ENCODE measurements at regions not wholly inside any gene's neighbourhood (a gene's known extent, or its start where the extent isn't known, plus 50 kb on each side); places are given as distances from the start of the nearest gene placed in this dataset.

DNA sequence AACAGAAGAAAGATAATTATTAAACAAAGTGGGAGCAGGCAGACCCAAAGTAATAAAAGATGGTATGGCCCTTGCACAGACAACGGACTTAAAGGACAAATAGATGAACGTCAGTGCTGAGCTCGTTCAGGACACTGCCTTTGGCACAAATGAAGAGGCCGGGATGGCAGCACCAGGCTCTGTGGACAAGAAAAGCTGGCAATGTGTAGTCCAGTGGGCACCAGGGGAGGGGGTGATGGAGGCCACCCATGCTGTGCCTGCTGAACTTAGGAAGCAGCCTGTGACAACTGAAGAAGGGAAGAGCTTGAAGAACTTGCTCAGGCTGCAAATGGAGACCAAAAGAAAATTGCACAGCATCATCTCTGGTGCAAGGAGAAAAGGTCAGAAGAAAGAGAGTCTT lies 131.0 kb downstream of the ANKRD60 start:
- intact Hi-C loops (cut with DNase I; ENCODE audit: low total_unique reads), result no loop called here
- no peak for TF ChIP-seq POLR2AphosphoS5 (IDR thresholded peaks at IDR 0.05)
- no peak for TF ChIP-seq POLR2A (IDR thresholded peaks at IDR 0.05)
- TF ChIP-seq, protein P1, sequence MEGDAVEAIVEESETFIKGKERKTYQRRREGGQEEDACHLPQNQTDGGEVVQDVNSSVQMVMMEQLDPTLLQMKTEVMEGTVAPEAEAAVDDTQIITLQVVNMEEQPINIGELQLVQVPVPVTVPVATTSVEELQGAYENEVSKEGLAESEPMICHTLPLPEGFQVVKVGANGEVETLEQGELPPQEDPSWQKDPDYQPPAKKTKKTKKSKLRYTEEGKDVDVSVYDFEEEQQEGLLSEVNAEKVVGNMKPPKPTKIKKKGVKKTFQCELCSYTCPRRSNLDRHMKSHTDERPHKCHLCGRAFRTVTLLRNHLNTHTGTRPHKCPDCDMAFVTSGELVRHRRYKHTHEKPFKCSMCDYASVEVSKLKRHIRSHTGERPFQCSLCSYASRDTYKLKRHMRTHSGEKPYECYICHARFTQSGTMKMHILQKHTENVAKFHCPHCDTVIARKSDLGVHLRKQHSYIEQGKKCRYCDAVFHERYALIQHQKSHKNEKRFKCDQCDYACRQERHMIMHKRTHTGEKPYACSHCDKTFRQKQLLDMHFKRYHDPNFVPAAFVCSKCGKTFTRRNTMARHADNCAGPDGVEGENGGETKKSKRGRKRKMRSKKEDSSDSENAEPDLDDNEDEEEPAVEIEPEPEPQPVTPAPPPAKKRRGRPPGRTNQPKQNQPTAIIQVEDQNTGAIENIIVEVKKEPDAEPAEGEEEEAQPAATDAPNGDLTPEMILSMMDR (IDR thresholded peaks at IDR 0.05), result no peak
- no peak overlapping the region for H3K4me3 ChIP-seq

DNA sequence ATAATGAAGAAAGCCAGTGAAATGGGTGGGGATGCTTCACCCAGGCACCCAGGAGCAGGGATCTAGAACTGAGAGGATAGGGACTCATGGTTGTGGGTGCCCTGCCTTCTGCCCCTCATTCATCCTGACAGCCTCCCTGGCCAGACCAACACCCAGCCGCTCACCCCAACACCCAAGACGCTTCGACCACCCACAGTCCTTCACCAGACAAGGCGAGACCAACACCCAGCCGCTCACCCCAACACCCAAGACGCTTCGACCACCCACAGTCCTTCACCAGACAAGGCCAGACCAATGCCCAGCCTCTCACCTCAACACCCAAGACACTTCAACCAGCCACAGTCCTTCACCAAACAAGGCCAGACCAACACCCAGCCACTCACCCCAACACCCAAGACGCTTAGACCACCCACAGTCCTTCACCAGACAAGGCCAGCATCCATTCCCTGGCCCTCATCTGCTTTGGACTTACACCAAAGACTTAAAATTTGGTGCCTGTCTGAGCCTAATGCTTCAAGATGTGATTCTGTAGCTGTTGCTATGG lies 131.5 kb downstream of the ANKRD60 start:
- no peak for DNase-seq (ENCODE audit: low spot score in 2 of 2)

More for the DNA sequence above, 131.0 kb downstream of the ANKRD60 start:
- no peak for DNase-seq (ENCODE audit: low spot score in 2 of 2)
- no peaks in the 10 kb centered on the region for H3K36me3 ChIP-seq
- H3K9me3 ChIP-seq, result no peaks in the 10 kb centered on the region
- H3K27me3 ChIP-seq, result no peaks in the 10 kb centered on the region
- no peak overlapping the region for H3K27ac ChIP-seq
- H3K4me1 ChIP-seq, result no peaks in the 10 kb centered on the region

DNA sequence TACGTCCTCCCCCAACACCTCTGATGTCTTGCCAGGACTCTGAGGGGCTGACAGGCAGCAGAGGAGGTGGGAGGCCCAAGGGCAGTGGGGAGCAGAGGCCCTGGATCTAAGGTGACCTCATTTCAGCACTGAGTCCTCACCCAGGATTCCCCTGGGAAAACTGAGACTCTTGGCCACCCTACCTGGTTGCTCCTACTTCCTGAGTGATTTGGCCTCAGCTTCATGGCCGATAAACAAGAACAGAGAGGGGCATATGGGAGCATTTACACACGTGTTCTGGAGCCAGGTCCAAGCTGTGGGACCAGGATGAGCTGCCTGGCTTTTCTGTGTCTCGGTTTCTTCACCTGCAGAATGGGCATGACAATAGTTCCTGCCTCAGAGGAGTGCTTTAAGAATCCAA lies 133.8 kb downstream of the ANKRD60 start:
- Histone ChIP-seq H3K27me3 (no peaks in the 10 kb centered on the region), H3K36me3 (no peaks in the 10 kb centered on the region), H3K27ac (no peak overlapping the region), H3K4me3 (no peak overlapping the region), H3K4me1 (no peaks in the 10 kb centered on the region), H3K9me3 (no peaks in the 10 kb centered on the region)
- no peak for DNase-seq (ENCODE audit: low spot score in 2 of 2)
- no peak for TF ChIP-seq POLR2A (IDR thresholded peaks at IDR 0.05)
- TF ChIP-seq, protein P1 (IDR thresholded peaks at IDR 0.05), result no peak
- TF ChIP-seq POLR2AphosphoS5 (IDR thresholded peaks at IDR 0.05), result no peak
- intact Hi-C loops (cut with DNase I; ENCODE audit: low total_unique reads), result no loop called here

More for the DNA sequence above, 131.5 kb downstream of the ANKRD60 start:
- Histone ChIP-seq H3K4me1 (no peaks in the 10 kb centered on the region), H3K27me3 (no peaks in the 10 kb centered on the region), H3K4me3 (no peak overlapping the region), H3K27ac (no peak overlapping the region), H3K36me3 (no peaks in the 10 kb centered on the region), H3K9me3 (no peaks in the 10 kb centered on the region)
- intact Hi-C loops (cut with DNase I; ENCODE audit: low total_unique reads), result no loop called here
- TF ChIP-seq POLR2A (IDR thresholded peaks at IDR 0.05) (no peak), POLR2AphosphoS5 (IDR thresholded peaks at IDR 0.05) (no peak)
- TF ChIP-seq, protein P1 (IDR thresholded peaks at IDR 0.05), result no peak

DNA sequence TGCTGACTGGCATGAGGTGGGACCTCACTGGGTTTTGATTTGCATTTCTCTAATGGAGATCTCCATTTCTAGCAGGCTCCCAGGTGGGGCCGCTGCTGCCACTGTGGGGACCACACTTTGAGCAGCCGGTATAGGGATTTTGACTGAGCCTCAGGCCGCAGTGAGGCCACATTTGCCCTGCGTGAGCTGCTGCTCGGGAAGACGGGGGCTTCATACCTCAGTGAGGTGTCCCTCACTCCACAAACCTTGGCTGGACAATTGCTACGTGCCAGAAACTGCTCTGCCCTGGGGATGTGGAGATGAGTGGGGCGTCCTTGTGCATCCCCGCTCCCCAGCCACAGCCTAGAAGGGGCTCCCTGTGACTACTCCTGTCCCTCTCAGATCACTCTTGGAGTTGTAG lies 134.3 kb downstream of the ANKRD60 start:
- Histone ChIP-seq H3K27me3 (no peaks in the 10 kb centered on the region), H3K27ac (no peak overlapping the region), H3K4me3 (no peak overlapping the region), H3K9me3 (no peaks in the 10 kb centered on the region), H3K36me3 (no peaks in the 10 kb centered on the region), H3K4me1 (no peaks in the 10 kb centered on the region)
- TF ChIP-seq POLR2A (IDR thresholded peaks at IDR 0.05), result no peak
- TF ChIP-seq POLR2AphosphoS5 (IDR thresholded peaks at IDR 0.05), result no peak
- TF ChIP-seq, protein P1 (IDR thresholded peaks at IDR 0.05), result no peak
- intact Hi-C loops (cut with DNase I; ENCODE audit: low total_unique reads), result no loop called here
- no peak for DNase-seq (ENCODE audit: low spot score in 2 of 2)

DNA sequence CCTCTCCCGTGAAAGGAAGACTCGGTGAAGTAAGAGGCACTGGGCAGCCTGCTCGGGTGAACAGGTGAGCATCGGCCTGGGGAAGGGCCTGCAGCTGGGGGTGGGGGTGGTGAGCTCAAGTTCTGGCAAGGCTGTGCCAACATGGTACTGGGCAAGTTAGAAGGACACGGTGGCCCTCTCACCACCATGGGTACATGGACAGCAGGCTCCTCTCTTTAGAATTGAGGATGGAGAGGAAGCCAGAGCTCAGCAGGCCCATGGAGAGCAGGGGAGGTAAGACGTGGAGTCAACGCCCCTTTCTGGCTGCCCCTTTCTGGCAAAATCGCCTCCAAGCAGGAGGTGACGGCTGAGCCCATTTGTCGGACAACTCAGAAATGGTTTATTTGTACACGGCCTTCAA lies 135.6 kb downstream of the ANKRD60 start:
- no peaks in the 10 kb centered on the region for H3K9me3 ChIP-seq
- H3K27ac ChIP-seq, result no peak overlapping the region
- no peaks in the 10 kb centered on the region for H3K36me3 ChIP-seq
- no peak overlapping the region for H3K4me3 ChIP-seq
- TF ChIP-seq, protein P1 (IDR thresholded peaks at IDR 0.05), result no peak
- no peak for TF ChIP-seq POLR2A (IDR thresholded peaks at IDR 0.05)
- no peak for TF ChIP-seq POLR2AphosphoS5 (IDR thresholded peaks at IDR 0.05)
- peak in 1 of 2 donors; percentile 28 for DNase-seq (ENCODE audit: low spot score in 2 of 2)
- intact Hi-C loops (cut with DNase I; ENCODE audit: low total_unique reads), result no loop called here
- H3K27me3 ChIP-seq, result no peaks in the 10 kb centered on the region
- H3K4me1 ChIP-seq, result no peaks in the 10 kb centered on the region

Data from breast epithelium (tissue), 4 donors.